Spinal cord (tissue), 9 donors: ENCODE measurements at regions not wholly inside any gene's neighbourhood (a gene's known extent, or its start where the extent isn't known, plus 50 kb on each side); places are given as distances from the start of the nearest gene placed in this dataset.

ENCODE experiments used
- DNase-seq, 6 donors: peaks; one replicate each; pipeline versions ENCODE4 v3.0.0 to v3.0.0-alpha.2; 2013 to 2015; ENCODE audit warnings: low spot score in 6 of 6, low read depth in 4 of 6
- H3K27ac ChIP-seq: one replicate; pipeline ENCODE4 v1.5.1; 2013; ENCODE audit warnings: low read depth, low read length, control low read depth
- H3K27me3 ChIP-seq: one replicate; pipeline ENCODE4 v1.6.1; 2013; ENCODE audit warnings: low read length; ENCODE audit not compliant: control insufficient read depth, insufficient read depth
- H3K36me3 ChIP-seq: one replicate; pipeline ENCODE4 v1.6.1; 2013; ENCODE audit warnings: low read length; ENCODE audit not compliant: control insufficient read depth, insufficient read depth
- H3K4me1 ChIP-seq: one replicate; pipeline ENCODE4 v1.6.1; 2013; ENCODE audit warnings: low read length; ENCODE audit not compliant: control insufficient read depth, insufficient read depth
- H3K4me3 ChIP-seq: one replicate; pipeline ENCODE4 v1.5.1; 2013; ENCODE audit warnings: low read depth, low read length, control low read depth
- H3K9me3 ChIP-seq: one replicate; pipeline ENCODE4 v1.6.1; 2013; ENCODE audit warnings: low read length; ENCODE audit not compliant: control insufficient read depth, insufficient read depth
- WGBS: methylation state at CpG from one replicate; pipeline ENCODE4 v1.1.5; 2013; ENCODE audit warnings: missing lambda C conversion rate; ENCODE audit not compliant: insufficient coverage; 5-methylcytosine and 5-hydroxymethylcytosine counted together
- donor health status: healthy.

GRCh38 chr9:78510035-78510434 lies 213.1 kb downstream of the PSAT1 start:
- H3K4me1 ChIP-seq, result no peaks in the 10 kb centered on the region
- no peak overlapping the region for H3K4me3 ChIP-seq
- no peaks in the 10 kb centered on the region for H3K36me3 ChIP-seq
- H3K27me3 ChIP-seq, result no peaks in the 10 kb centered on the region
- no peak overlapping the region for H3K27ac ChIP-seq
- H3K9me3 ChIP-seq, result no peaks in the 10 kb centered on the region
- no CpG with 5 or more reads among the region's 4 CpGs for WGBS
- no peak for DNase-seq

GRCh38 chr9:78515108-78515507 lies 218.2 kb downstream of the PSAT1 start:
- no CpG with 5 or more reads among the region's 1 CpG for WGBS
- no peaks in the 10 kb centered on the region for H3K36me3 ChIP-seq
- no peaks in the 10 kb centered on the region for H3K4me1 ChIP-seq
- peaks cover 9% of the 10 kb centered on the region for H3K9me3 ChIP-seq
- no peak overlapping the region for H3K27ac ChIP-seq
- DNase-seq, result no peak
- no peaks in the 10 kb centered on the region for H3K27me3 ChIP-seq
- H3K4me3 ChIP-seq, result no peak overlapping the region

- Histone ChIP-seq H3K27ac (no peak overlapping the region), H3K4me3 (no peak overlapping the region), H3K27me3 (no peaks in the 10 kb centered on the region), H3K4me1 (no peaks in the 10 kb centered on the region), H3K36me3 (no peaks in the 10 kb centered on the region), H3K9me3 (peaks cover 9% of the 10 kb centered on the region)
- no peak for DNase-seq
- WGBS, result 95% methylated on average over 3 of the region's 4 CpGs
These were observed 222.9 kb downstream of the PSAT1 start for GRCh38 chr9:78519786-78520185.

- Histone ChIP-seq H3K4me1 (no peaks in the 10 kb centered on the region), H3K9me3 (peaks cover 8% of the 10 kb centered on the region), H3K27me3 (no peaks in the 10 kb centered on the region), H3K36me3 (no peaks in the 10 kb centered on the region), H3K4me3 (no peak overlapping the region), H3K27ac (no peak overlapping the region)
- DNase-seq, result no peak
These were observed 224.8 kb downstream of the PSAT1 start for GRCh38 chr9:78521680-78522079.

GRCh38 chr9:78525986-78526560 lies 229.1 kb downstream of the PSAT1 start:
- Histone ChIP-seq H3K27me3 (no peaks in the 10 kb centered on the region), H3K4me3 (no peak overlapping the region)
- peak in 2 of 6 donors; percentile 49 to 83 for DNase-seq

GRCh38 chr9:78533500-78533899 lies 236.6 kb downstream of the PSAT1 start:
- DNase-seq, result peak in 1 of 6 donors; percentile 39
- H3K9me3 ChIP-seq, result no peaks in the 10 kb centered on the region
- no peaks in the 10 kb centered on the region for H3K27me3 ChIP-seq
- no peak overlapping the region for H3K27ac ChIP-seq
- no peak overlapping the region for H3K4me3 ChIP-seq
- no peaks in the 10 kb centered on the region for H3K36me3 ChIP-seq
- H3K4me1 ChIP-seq, result no peaks in the 10 kb centered on the region
- WGBS, result no CpG with 5 or more reads among the region's 2 CpGs

More at GRCh38 chr9:78525986-78526560, 229.1 kb downstream of the PSAT1 start:
- H3K27ac ChIP-seq, result no peak overlapping the region
- H3K36me3 ChIP-seq, result no peaks in the 10 kb centered on the region
- no peaks in the 10 kb centered on the region for H3K9me3 ChIP-seq
- H3K4me1 ChIP-seq, result no peaks in the 10 kb centered on the region
- no CpG with 5 or more reads among the region's 2 CpGs for WGBS

GRCh38 chr9:78539188-78539587 lies 242.3 kb downstream of the PSAT1 start:
- 90% methylated on average over 2 of the region's 3 CpGs for WGBS

GRCh38 chr9:78539904-78540303 lies 243.0 kb downstream of the PSAT1 start:
- Histone ChIP-seq H3K27me3 (peaks cover 3% of the 10 kb centered on the region), H3K36me3 (no peaks in the 10 kb centered on the region), H3K4me1 (peaks cover 18% of the 10 kb centered on the region), H3K27ac (no peak overlapping the region), H3K4me3 (no peak overlapping the region), H3K9me3 (no peaks in the 10 kb centered on the region)
- DNase-seq, result no peak
- no CpG with 5 or more reads among the region's 2 CpGs for WGBS

More at GRCh38 chr9:78539188-78539587, 242.3 kb downstream of the PSAT1 start:
- H3K9me3 ChIP-seq, result no peaks in the 10 kb centered on the region
- peaks cover 18% of the 10 kb centered on the region for H3K4me1 ChIP-seq
- H3K27ac ChIP-seq, result no peak overlapping the region
- no peaks in the 10 kb centered on the region for H3K36me3 ChIP-seq
- H3K27me3 ChIP-seq, result peaks cover 3% of the 10 kb centered on the region
- no peak for DNase-seq
- H3K4me3 ChIP-seq, result no peak overlapping the region

- DNase-seq, result no peak
- Histone ChIP-seq H3K27me3 (peaks cover 4% of the 10 kb centered on the region), H3K27ac (no peak overlapping the region), H3K4me1 (peaks cover 18% of the 10 kb centered on the region), H3K36me3 (no peaks in the 10 kb centered on the region), H3K4me3 (no peak overlapping the region), H3K9me3 (no peaks in the 10 kb centered on the region)
- 100% methylated on average over 1 of the region's 9 CpGs for WGBS
These were observed 245.0 kb downstream of the PSAT1 start for GRCh38 chr9:78541868-78542443.

GRCh38 chr9:78542491-78543181 lies 245.7 kb downstream of the PSAT1 start:
- 35% methylated on average over 3 of the region's 14 CpGs for WGBS
- peaks cover 18% of the 10 kb centered on the region for H3K4me1 ChIP-seq
- no peak overlapping the region for H3K27ac ChIP-seq
- peaks cover 4% of the 10 kb centered on the region for H3K27me3 ChIP-seq
- peak in 2 of 6 donors; percentile 15 to 72 for DNase-seq
- no peak overlapping the region for H3K4me3 ChIP-seq
- H3K36me3 ChIP-seq, result no peaks in the 10 kb centered on the region
- H3K9me3 ChIP-seq, result no peaks in the 10 kb centered on the region
